H1 (cell line): ENCODE measurements at regions not wholly inside any gene's neighbourhood (a gene's known extent, or its start where the extent isn't known, plus 50 kb on each side); places are given as distances from the start of the nearest gene placed in this dataset.

Source experiments
- CTCF ChIA-PET: fragments of 300-600 bp; sonication (Branson Sonifier 250); formaldehyde crosslinking; loops from one replicate; lab custom pipeline; 2021; ENCODE audit not compliant: partially characterized antibody; lab: Charles Lee
- POLR2A ChIA-PET: fragments of 300-600 bp; sonication (Branson Sonifier 250); formaldehyde crosslinking; loops from one replicate; lab custom pipeline; 2021; ENCODE audit warnings: inconsistent platforms; ENCODE audit not compliant: partially characterized antibody; lab: Charles Lee
- DNase-seq, 2 experiments: peaks; one replicate each; pipeline versions ENCODE4 v3.0.0 to v3.0.0-alpha.2; 2010 to 2022; ENCODE audit warnings: low spot score in 2 of 2, low read depth in 1 of 2, mixed read lengths in 1 of 2
- FAIRE-seq: peaks from 2 replicates; lab custom pipeline; 2011; peaks lifted over from hg19 to GRCh38; lab: Jason Lieb, UNC
- H2AFZ ChIP-seq: 2 replicates; pipeline ENCODE4 v1.8.1; 2012; ENCODE audit warnings: low read length, inconsistent platforms
- H2AK5ac ChIP-seq: 2 replicates; pipeline ENCODE4 v1.6.1; 2013; ENCODE audit warnings: low read depth, low read length
- H2BK120ac ChIP-seq: replicated peaks from 2 replicates; pipeline ENCODE3; 2013; ENCODE audit warnings: low read depth, low read length, inconsistent platforms
- H2BK12ac ChIP-seq: 2 replicates; pipeline ENCODE4 v1.6.1; 2013; ENCODE audit warnings: low read depth, low read length
- H2BK15ac ChIP-seq: 2 replicates; pipeline ENCODE4 v1.6.1; 2013; ENCODE audit warnings: low read length
- H2BK20ac ChIP-seq: 2 replicates; pipeline ENCODE4 v1.6.1; 2013; ENCODE audit warnings: low read length
- H2BK5ac ChIP-seq: 2 replicates; pipeline ENCODE4 v1.6.1; 2013; ENCODE audit warnings: low read depth, low read length
- H3K14ac ChIP-seq: 2 replicates; pipeline ENCODE4 v1.6.1; 2013; ENCODE audit warnings: inconsistent platforms; ENCODE audit not compliant: insufficient read length
- H3K18ac ChIP-seq: 2 replicates; pipeline ENCODE4 v1.6.1; 2013; ENCODE audit warnings: low read length; ENCODE audit errors: extremely low read depth
- H3K23ac ChIP-seq: 2 replicates; pipeline ENCODE4 v1.6.1; 2013; ENCODE audit warnings: inconsistent platforms; ENCODE audit not compliant: insufficient read length
- H3K23me2 ChIP-seq: 2 replicates; pipeline ENCODE4 v1.6.1; 2013; ENCODE audit warnings: low read depth, low read length
- H3K27ac ChIP-seq: 2 replicates; pipeline ENCODE4 v1.6.1; 2011; ENCODE audit warnings: low read depth, low read length, inconsistent platforms
- H3K27me3 ChIP-seq, 4 experiments: replicated peaks in 1 of 4; 1 replicate in 1 of 4; 2 replicates in 3 of 4; pipeline versions ENCODE4 v1.6.1 to v1.8.1; 2011 to 2013; ENCODE audit warnings: low read length in 3 of 4, mild to moderate bottlenecking in 3 of 4, inconsistent platforms in 2 of 4, mixed read lengths in 2 of 4, moderate library complexity in 1 of 4; ENCODE audit not compliant: control insufficient read depth in 3 of 4, insufficient read depth in 3 of 4; ENCODE audit errors: extremely low read depth in 1 of 4
- H3K36me3 ChIP-seq, 4 experiments: 2 replicates each; pipeline versions ENCODE4 v1.6.1 to v1.8.1; 2011 to 2013; ENCODE audit warnings: mild to moderate bottlenecking in 4 of 4, low read length in 3 of 4, moderate library complexity in 2 of 4, control low read depth in 1 of 4, inconsistent platforms in 1 of 4; ENCODE audit not compliant: insufficient read depth in 4 of 4, control insufficient read depth in 2 of 4
- H3K4ac ChIP-seq: replicated peaks from 2 replicates; pipeline ENCODE3; 2013; ENCODE audit warnings: low read length, low read depth, mixed read lengths, inconsistent platforms; ENCODE audit not compliant: insufficient read length
- H3K4me1 ChIP-seq, 4 experiments: replicated peaks in 1 of 4; 1 replicate in 1 of 4; 2 replicates in 3 of 4; pipeline versions ENCODE4 v1.6.1 to v1.8.1; 2011 to 2013; ENCODE audit warnings: low read length in 3 of 4, inconsistent platforms in 2 of 4, mixed read lengths in 1 of 4; ENCODE audit not compliant: insufficient read depth in 4 of 4, control insufficient read depth in 3 of 4
- H3K4me2 ChIP-seq, 2 experiments: 2 replicates each; pipeline versions ENCODE4 v1.6.1 to v1.8.1; 2011 to 2013; ENCODE audit warnings: low read depth in 2 of 2, low read length in 2 of 2, control low read depth in 1 of 2, inconsistent platforms in 1 of 2, mild to moderate bottlenecking in 1 of 2; ENCODE audit not compliant: insufficient read depth in 1 of 2
- H3K4me3 ChIP-seq, 4 experiments: fragments of 200-600, 300-600 bp in 1 of 4; sonication (generic), shearing (Covaris generic), sonication (Bioruptor Twin) in 1 of 4; 2 replicates each; pipeline versions ENCODE4 v1.5.1 to v1.8.1; 2011 to 2016; ENCODE audit warnings: low read length in 4 of 4, low read depth in 3 of 4, control low read depth in 2 of 4, inconsistent platforms in 2 of 4, mild to moderate bottlenecking in 2 of 4, mixed read lengths in 1 of 4, moderate library complexity in 1 of 4; ENCODE audit not compliant: insufficient read depth in 2 of 4; ENCODE audit errors: extremely low read depth in 1 of 4
- H3K56ac ChIP-seq: replicated peaks from 2 replicates; pipeline ENCODE3; 2013; ENCODE audit warnings: low read depth, mild to moderate bottlenecking, mixed read lengths, low read length, inconsistent platforms; ENCODE audit not compliant: insufficient read length
- H3K79me1 ChIP-seq: 2 replicates; pipeline ENCODE4 v1.6.1; 2013; ENCODE audit warnings: low read depth, low read length, control low read depth
- H3K79me2 ChIP-seq, 2 experiments: 2 replicates each; pipeline versions ENCODE4 v1.6.1 to v1.8.1; 2012 to 2013; ENCODE audit warnings: low read length in 2 of 2, mild to moderate bottlenecking in 2 of 2, inconsistent platforms in 1 of 2; ENCODE audit not compliant: insufficient read depth in 2 of 2, control insufficient read depth in 1 of 2
- H3K9ac ChIP-seq, 4 experiments: replicated peaks in 1 of 4; 1 replicate in 1 of 4; 2 replicates in 3 of 4; pipeline versions ENCODE4 v1.6.1 to v1.8.1; 2011 to 2013; ENCODE audit warnings: low read depth in 3 of 4, low read length in 3 of 4, control low read depth in 2 of 4, mild to moderate bottlenecking in 2 of 4, moderate library complexity in 2 of 4, inconsistent platforms in 1 of 4; ENCODE audit errors: extremely low read depth in 1 of 4
- H3K9me3 ChIP-seq, 2 experiments: 2 replicates each; pipeline versions ENCODE4 v1.6.1 to v1.8.1; 2012 to 2013; ENCODE audit warnings: mild to moderate bottlenecking in 2 of 2, moderate library complexity in 2 of 2, control low read depth in 1 of 2, inconsistent platforms in 1 of 2, low read depth in 1 of 2, low read length in 1 of 2, mixed read lengths in 1 of 2; ENCODE audit not compliant: insufficient read depth in 2 of 2
- H4K20me1 ChIP-seq, 2 experiments: replicated peaks in 1 of 2; 2 replicates each; pipeline versions ENCODE3 to v1.8.1; 2011 to 2013; ENCODE audit warnings: inconsistent platforms in 2 of 2, low read length in 2 of 2, mild to moderate bottlenecking in 1 of 2; ENCODE audit not compliant: insufficient read depth in 2 of 2, control insufficient read depth in 1 of 2
- H4K5ac ChIP-seq: 2 replicates; pipeline ENCODE4 v1.6.1; 2013; ENCODE audit warnings: low read length, low read depth, mixed read lengths, inconsistent platforms; ENCODE audit not compliant: insufficient read length
- H4K8ac ChIP-seq: 2 replicates; pipeline ENCODE4 v1.8.0; 2013; ENCODE audit warnings: mild to moderate bottlenecking, moderate library complexity, low read length, inconsistent platforms; ENCODE audit not compliant: insufficient read depth; ENCODE audit errors: extremely low read depth
- H4K91ac ChIP-seq: replicated peaks from 2 replicates; pipeline ENCODE3; 2013; ENCODE audit warnings: low read length, mixed read lengths, inconsistent platforms; ENCODE audit not compliant: insufficient read length
- CEBPB ChIP-seq: IDR thresholded peaks from 2 replicates; pipeline ENCODE4 v1.6.1; 2012; ENCODE audit warnings: low read depth, low read length
- CHD1 ChIP-seq: IDR thresholded peaks from 2 replicates; pipeline ENCODE4 v1.6.1; 2012; ENCODE audit warnings: low read depth, low read length, improper control_type of control experiment
- SIX5 ChIP-seq: IDR thresholded peaks from 2 replicates; pipeline ENCODE4 v1.6.1; 2011; ENCODE audit warnings: mild to moderate bottlenecking, low read depth, low read length
- WGBS, 2 experiments: shearing (Covaris generic) in 1 of 2; methylation state at CpG; one replicate each; pipeline versions ENCODE4 v1.1.6 to v1.1.7; 2013 to 2015; ENCODE audit warnings: low lambda C conversion rate in 2 of 2, mixed read lengths in 2 of 2, inconsistent platforms in 1 of 2, low coverage in 1 of 2, missing lambda C conversion rate in 1 of 2; ENCODE audit not compliant: insufficient replicate concordance in 2 of 2, insufficient coverage in 1 of 2, insufficient read length in 1 of 2; ENCODE audit errors: extremely low coverage in 1 of 2, missing lambda C conversion rate in 1 of 2; 5-methylcytosine and 5-hydroxymethylcytosine counted together

DNA sequence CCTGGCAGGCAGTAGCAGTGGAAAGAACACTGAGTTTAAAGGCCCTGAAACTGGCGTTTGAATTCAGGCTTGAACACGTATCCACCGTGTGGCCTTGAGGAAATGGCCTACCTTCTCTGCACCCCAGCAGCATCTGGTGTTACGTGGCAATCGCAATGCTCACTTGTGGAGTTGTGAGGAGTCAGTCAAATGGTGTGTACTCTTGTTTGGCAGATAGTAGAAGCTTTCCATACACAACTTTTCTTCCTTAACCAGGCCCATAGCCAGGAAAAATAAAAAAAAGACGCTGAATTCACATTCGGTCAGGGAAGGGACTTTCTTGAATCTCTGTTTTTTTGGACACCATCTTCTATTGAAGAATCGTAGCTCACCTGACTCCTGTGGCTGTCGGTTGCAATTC, 1101.5 kb upstream of the KLHL29 start:
- H2BK5ac ChIP-seq, result no peak overlapping the region
- H3K4me3 ChIP-seq, result no peak overlapping the region
- no peak overlapping the region for H4K8ac ChIP-seq
- H3K9me3 ChIP-seq, result no peaks in the 10 kb centered on the region
- H4K20me1 ChIP-seq, result no peaks in the 10 kb centered on the region
- ChIA-PET POLR2A (no interaction called here), CTCF (interaction anchor here (0.7 to 1.8 kb wide), 3 partner anchors 9 to 72 kb away, joined by 3 to 5 read pairs (median 4); no protein-coding TSS in a partner anchor)
- no peak for FAIRE-seq
- H3K4me2 ChIP-seq, result no peak overlapping the region
- H4K5ac ChIP-seq, result no peak overlapping the region
- no peak overlapping the region for H3K27ac ChIP-seq
- H3K27me3 ChIP-seq, result no peaks in the 10 kb centered on the region
- H3K23me2 ChIP-seq, result no peaks in the 10 kb centered on the region
- no peak overlapping the region for H4K91ac ChIP-seq
- H2BK15ac ChIP-seq, result no peak overlapping the region
- no peaks in the 10 kb centered on the region for H3K36me3 ChIP-seq
- no peaks in the 10 kb centered on the region for H3K79me1 ChIP-seq
- no peak overlapping the region for H2BK12ac ChIP-seq
- no peak overlapping the region for H3K9ac ChIP-seq
- no peak overlapping the region for H3K14ac ChIP-seq
- no peak for DNase-seq
- no peaks in the 10 kb centered on the region for H3K79me2 ChIP-seq
- H2AK5ac ChIP-seq, result no peak overlapping the region
- H3K23ac ChIP-seq, result no peak overlapping the region
- no peak overlapping the region for H2BK120ac ChIP-seq
- H3K18ac ChIP-seq, result no peak overlapping the region
- H3K56ac ChIP-seq, result no peak overlapping the region
- H2AFZ ChIP-seq, result peak overlapping the region; percentile 31; the same call in 1 of the 2 replicates
- H3K4ac ChIP-seq, result no peak overlapping the region
- WGBS, 2 experiments, result 97% methylated on average over 9 of the region's 9 CpGs; no CpG with 5 or more reads in 1 of the 2 experiments
- H2BK20ac ChIP-seq, result no peak overlapping the region
- no peaks in the 10 kb centered on the region for H3K4me1 ChIP-seq
- TF ChIP-seq CHD1, result no peak
- TF ChIP-seq SIX5, result no peak
- TF ChIP-seq CEBPB, result no peak
